Stimulated activated naive CD8-positive, alpha-beta T cell treated with anti-CD3 and anti-CD28 coated beads, Interleukin-15, amount 100 ng/mL, for 72 hours (primary cell): ENCODE measurements at regions not wholly inside any gene's neighbourhood (a gene's known extent, or its start where the extent isn't known, plus 50 kb on each side); places are given as distances from the start of the nearest gene placed in this dataset.

Experiments used
- ATAC-seq: fragments of 150-1000 bp; cut with Tn5 transposase; 2 replicates; pipeline ENCODE4 v1.10.0; 2021; ENCODE audit warnings: mild to moderate bottlenecking, moderate library complexity
- DNase-seq, 2 donors: peaks; one replicate each; pipeline ENCODE4 v3.0.0; 2021 to 2022
- H3K27ac Mint-ChIP-seq, 2 donors: one replicate each; pipeline ENCODE4 v1.8.0; 2022; ENCODE audit warnings: mild to moderate bottlenecking in 2 of 2, mixed read lengths in 2 of 2, moderate library complexity in 2 of 2
- H3K27me3 Mint-ChIP-seq: one replicate; pipeline ENCODE4 v1.8.0; 2022; ENCODE audit warnings: mixed read lengths
- H3K4me1 Mint-ChIP-seq: one replicate; pipeline ENCODE4 v1.8.0; 2022; ENCODE audit warnings: mild to moderate bottlenecking, mixed read lengths
- H3K4me3 Mint-ChIP-seq, 2 donors: one replicate each; pipeline ENCODE4 v1.8.0; 2022; ENCODE audit warnings: mild to moderate bottlenecking in 2 of 2, mixed read lengths in 2 of 2, moderate library complexity in 1 of 2
- H3K9me3 Mint-ChIP-seq, 2 donors: one replicate each; pipeline ENCODE4 v1.8.0; 2022; ENCODE audit warnings: mixed read lengths in 2 of 2

GRCh38 chr4:71235311-71236201 is 103.3 kb upstream of the SLC4A4 start:
- no peak for DNase-seq
- no peaks in the 10 kb centered on the region for H3K9me3 Mint-ChIP-seq
- no peak for ATAC-seq
- no peaks in the 10 kb centered on the region for H3K4me1 Mint-ChIP-seq
- H3K27ac Mint-ChIP-seq: no peak overlapping the region
- no peak overlapping the region for H3K4me3 Mint-ChIP-seq
- H3K27me3 Mint-ChIP-seq: no peaks in the 10 kb centered on the region

DNA sequence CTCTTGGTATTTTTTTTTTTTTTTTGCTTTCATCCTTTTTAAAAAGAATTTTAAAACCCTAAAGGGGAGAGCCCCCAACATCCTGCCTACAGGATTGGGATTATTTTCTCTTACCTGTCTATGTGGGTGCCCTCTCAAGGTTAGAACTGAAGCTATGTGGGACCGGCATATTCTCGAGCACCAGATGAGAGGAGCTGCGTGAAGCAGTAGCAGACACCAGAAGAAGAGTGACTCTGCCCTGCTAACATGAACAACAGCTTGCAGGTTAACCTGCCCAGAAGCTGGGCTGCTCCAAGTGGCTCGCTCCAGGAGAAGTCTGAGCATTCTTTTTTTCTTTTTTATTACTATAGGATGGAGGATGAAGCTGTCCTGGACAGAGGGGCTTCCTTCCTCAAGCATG is 102.6 kb upstream of the SLC4A4 start:
- no peak overlapping the region for H3K27ac Mint-ChIP-seq
- H3K27me3 Mint-ChIP-seq: no peaks in the 10 kb centered on the region
- DNase-seq (no peak), ATAC-seq (no peak)
- no peaks in the 10 kb centered on the region for H3K4me1 Mint-ChIP-seq
- H3K4me3 Mint-ChIP-seq: no peak overlapping the region
- no peaks in the 10 kb centered on the region for H3K9me3 Mint-ChIP-seq

DNA sequence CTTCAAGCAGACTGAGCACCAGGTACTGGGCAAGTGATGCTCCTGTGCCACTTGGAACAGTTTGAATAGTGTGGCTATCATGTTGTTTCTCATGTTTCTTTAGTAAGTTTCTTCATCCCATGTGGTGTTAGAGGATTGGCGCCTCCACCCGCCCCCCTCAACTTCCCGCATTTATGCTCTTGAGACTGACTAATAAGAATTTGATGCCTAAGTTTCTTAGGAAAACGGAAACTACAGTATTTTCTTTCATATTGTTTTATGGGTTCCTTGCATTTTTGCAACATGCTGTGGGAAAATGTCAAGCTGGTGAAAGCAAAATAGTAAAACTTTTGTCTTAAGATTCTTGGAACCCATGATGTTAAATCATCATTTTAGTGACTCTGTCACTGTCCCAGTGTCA is 101.2 kb upstream of the SLC4A4 start:
- ATAC-seq: no peak
- no peaks in the 10 kb centered on the region for H3K4me1 Mint-ChIP-seq

DNA sequence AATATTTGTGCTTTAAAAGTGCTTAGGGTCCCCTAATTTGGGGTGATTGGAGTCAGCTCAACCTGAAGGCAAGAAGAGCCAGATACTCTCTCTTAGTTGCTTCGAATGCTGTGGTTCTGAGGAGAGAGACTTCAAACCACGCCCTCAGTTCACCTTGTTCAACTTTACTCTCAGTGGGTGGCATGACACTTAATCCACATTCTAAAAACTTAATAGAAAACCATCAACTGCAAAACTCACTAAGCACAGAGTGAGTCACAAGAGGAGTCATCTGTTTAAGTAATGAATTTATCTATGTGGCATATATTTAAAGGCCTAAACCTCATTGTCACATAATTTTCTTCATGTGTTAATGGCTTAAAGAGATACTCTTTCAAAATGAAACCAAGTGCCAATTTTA is 99.5 kb upstream of the SLC4A4 start:
- Mint-ChIP-seq H3K4me1 (no peaks in the 10 kb centered on the region), H3K27me3 (no peaks in the 10 kb centered on the region), H3K4me3 (no peak overlapping the region), H3K9me3 (no peaks in the 10 kb centered on the region), H3K27ac (no peak overlapping the region)
- no peak for ATAC-seq
- DNase-seq: no peak

More for the DNA sequence above, 101.2 kb upstream of the SLC4A4 start:
- no peak overlapping the region for H3K4me3 Mint-ChIP-seq
- no peak overlapping the region for H3K27ac Mint-ChIP-seq
- no peaks in the 10 kb centered on the region for H3K27me3 Mint-ChIP-seq
- DNase-seq: no peak
- H3K9me3 Mint-ChIP-seq: no peaks in the 10 kb centered on the region

GRCh38 chr4:71240094-71240493 is 98.7 kb upstream of the SLC4A4 start:
- Mint-ChIP-seq H3K9me3 (no peaks in the 10 kb centered on the region), H3K4me3 (no peak overlapping the region), H3K27me3 (no peaks in the 10 kb centered on the region), H3K4me1 (no peaks in the 10 kb centered on the region), H3K27ac (no peak overlapping the region)
- no peak for ATAC-seq
- no peak for DNase-seq

- no peaks in the 10 kb centered on the region for H3K9me3 Mint-ChIP-seq
- no peak for ATAC-seq
- H3K27ac Mint-ChIP-seq: no peak overlapping the region
- DNase-seq: no peak
- H3K4me1 Mint-ChIP-seq: no peaks in the 10 kb centered on the region
- no peaks in the 10 kb centered on the region for H3K27me3 Mint-ChIP-seq
- no peak overlapping the region for H3K4me3 Mint-ChIP-seq
Measured at GRCh38 chr4:71241501-71242288, 97.1 kb upstream of the SLC4A4 start.

GRCh38 chr4:71243091-71243833 is 95.6 kb upstream of the SLC4A4 start:
- ATAC-seq (no peak), DNase-seq (no peak)
- no peaks in the 10 kb centered on the region for H3K4me1 Mint-ChIP-seq
- no peak overlapping the region for H3K4me3 Mint-ChIP-seq
- no peaks in the 10 kb centered on the region for H3K27me3 Mint-ChIP-seq
- no peak overlapping the region for H3K27ac Mint-ChIP-seq
- no peaks in the 10 kb centered on the region for H3K9me3 Mint-ChIP-seq

DNA sequence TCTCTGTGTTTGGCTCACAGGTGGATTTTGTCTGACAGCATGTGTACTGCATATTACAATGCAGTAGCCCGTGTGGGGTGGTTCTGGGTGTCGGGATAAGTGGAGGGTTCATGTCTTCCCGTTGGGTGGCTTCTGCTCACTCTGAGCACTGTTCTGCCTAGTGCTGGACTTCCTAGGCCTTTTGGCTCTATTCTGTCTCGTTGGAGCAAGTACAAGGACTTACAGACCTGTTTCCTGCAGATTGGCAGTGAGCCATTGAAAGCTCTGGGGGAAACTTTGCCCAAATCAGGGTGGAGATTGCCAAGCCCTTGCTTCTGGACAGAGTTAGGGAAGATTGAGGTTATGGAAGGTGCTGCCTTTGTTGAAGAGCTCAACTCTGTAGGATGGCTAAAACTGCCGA is 91.1 kb upstream of the SLC4A4 start:
- Mint-ChIP-seq H3K4me1 (no peaks in the 10 kb centered on the region), H3K27me3 (no peaks in the 10 kb centered on the region), H3K27ac (no peak overlapping the region), H3K9me3 (no peaks in the 10 kb centered on the region), H3K4me3 (no peak overlapping the region)
- ATAC-seq: no peak
- no peak for DNase-seq

GRCh38 chr4:71251261-71251660 is 87.6 kb upstream of the SLC4A4 start:
- no peak for ATAC-seq
- Mint-ChIP-seq H3K27ac (no peak overlapping the region), H3K9me3 (no peaks in the 10 kb centered on the region), H3K27me3 (no peaks in the 10 kb centered on the region), H3K4me3 (no peak overlapping the region), H3K4me1 (no peaks in the 10 kb centered on the region)
- no peak for DNase-seq

GRCh38 chr4:71253545-71253944 is 85.3 kb upstream of the SLC4A4 start:
- H3K27me3 Mint-ChIP-seq: no peaks in the 10 kb centered on the region
- DNase-seq (no peak), ATAC-seq (no peak)
- no peak overlapping the region for H3K4me3 Mint-ChIP-seq
- H3K27ac Mint-ChIP-seq: no peak overlapping the region
- no peaks in the 10 kb centered on the region for H3K9me3 Mint-ChIP-seq
- H3K4me1 Mint-ChIP-seq: no peaks in the 10 kb centered on the region

- no peaks in the 10 kb centered on the region for H3K27me3 Mint-ChIP-seq
- H3K27ac Mint-ChIP-seq: no peak overlapping the region
- DNase-seq (no peak), ATAC-seq (no peak)
- no peaks in the 10 kb centered on the region for H3K9me3 Mint-ChIP-seq
- H3K4me1 Mint-ChIP-seq: no peaks in the 10 kb centered on the region
- no peak overlapping the region for H3K4me3 Mint-ChIP-seq
Measured at GRCh38 chr4:71254451-71255012, 84.3 kb upstream of the SLC4A4 start.

- no peak for DNase-seq
- Mint-ChIP-seq H3K4me3 (no peak overlapping the region), H3K27ac (no peak overlapping the region), H3K9me3 (no peaks in the 10 kb centered on the region), H3K4me1 (no peaks in the 10 kb centered on the region), H3K27me3 (no peaks in the 10 kb centered on the region)
- ATAC-seq: no peak
Measured at GRCh38 chr4:71255976-71256375, 82.8 kb upstream of the SLC4A4 start.

GRCh38 chr4:71257761-71258160 is 81.1 kb upstream of the SLC4A4 start:
- H3K4me3 Mint-ChIP-seq: no peak overlapping the region
- DNase-seq (no peak), ATAC-seq (no peak)
- no peaks in the 10 kb centered on the region for H3K27me3 Mint-ChIP-seq
- no peaks in the 10 kb centered on the region for H3K9me3 Mint-ChIP-seq
- peaks cover 8% of the 10 kb centered on the region for H3K4me1 Mint-ChIP-seq
- H3K27ac Mint-ChIP-seq: no peak overlapping the region

GRCh38 chr4:71258323-71258722 is 80.5 kb upstream of the SLC4A4 start:
- Mint-ChIP-seq H3K9me3 (no peaks in the 10 kb centered on the region), H3K27me3 (no peaks in the 10 kb centered on the region), H3K4me1 (peaks cover 8% of the 10 kb centered on the region), H3K4me3 (no peak overlapping the region), H3K27ac (no peak overlapping the region)
- DNase-seq (no peak), ATAC-seq (no peak)

DNA sequence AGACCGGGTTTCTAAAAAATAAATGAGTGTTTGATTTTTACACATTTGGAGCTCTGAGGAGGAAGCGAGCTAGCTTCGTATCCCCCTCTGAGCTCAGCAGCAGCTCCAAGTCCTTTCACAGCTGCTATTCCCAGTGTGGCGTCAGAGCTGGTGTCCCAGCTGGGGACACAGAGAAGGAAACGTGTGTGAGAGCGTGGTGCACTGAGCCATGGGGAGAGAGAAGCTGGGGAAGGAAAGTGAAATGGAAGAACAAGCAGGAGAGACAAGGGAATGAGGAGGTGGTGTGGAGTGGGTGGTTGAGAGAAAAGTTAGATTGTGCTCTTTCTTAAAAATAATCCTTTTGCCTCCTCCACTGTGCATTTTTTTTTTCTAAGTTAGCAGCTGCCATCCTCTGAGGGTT is 79.5 kb upstream of the SLC4A4 start:
- H3K27me3 Mint-ChIP-seq: no peaks in the 10 kb centered on the region
- H3K27ac Mint-ChIP-seq: no peak overlapping the region
- no peak for ATAC-seq
- H3K4me3 Mint-ChIP-seq: no peak overlapping the region
- no peak for DNase-seq
- H3K9me3 Mint-ChIP-seq: no peaks in the 10 kb centered on the region
- H3K4me1 Mint-ChIP-seq: peaks cover 8% of the 10 kb centered on the region
